Progenitor cell of endocrine pancreas (in vitro differentiated cells): ENCODE measurements at regions not wholly inside any gene's neighbourhood (a gene's known extent, or its start where the extent isn't known, plus 50 kb on each side); places are given as distances from the start of the nearest gene placed in this dataset.

Experiments
- DNase-seq: peaks from one replicate; pipeline ENCODE4 v3.0.0; 2021; ENCODE audit warnings: low spot score; ENCODE audit not compliant: unreplicated experiment
- H3K27ac Mint-ChIP-seq: 2 replicates; pipeline ENCODE4 v1.8.0; 2021; ENCODE audit warnings: mild to moderate bottlenecking, moderate library complexity, mixed read lengths
- H3K27me3 Mint-ChIP-seq: 2 replicates; pipeline ENCODE4 v1.8.0; 2021; ENCODE audit warnings: mixed read lengths
- H3K36me3 Mint-ChIP-seq: 2 replicates; pipeline ENCODE4 v1.8.0; 2022; ENCODE audit warnings: mixed read lengths; ENCODE audit not compliant: insufficient read depth
- H3K4me1 Mint-ChIP-seq: 2 replicates; pipeline ENCODE4 v1.8.0; 2021; ENCODE audit warnings: low read depth, mixed read lengths
- H3K4me3 Mint-ChIP-seq: 2 replicates; pipeline ENCODE4 v1.8.0; 2021; ENCODE audit warnings: low read depth, mild to moderate bottlenecking, moderate library complexity, mixed read lengths
- H3K9me3 Mint-ChIP-seq: 2 replicates; pipeline ENCODE4 v1.8.0; 2021; ENCODE audit warnings: low read depth, mixed read lengths
- CTCF ChIP-seq: fragments of 200-600 bp; sonication (generic); IDR thresholded peaks from one replicate; pipeline ENCODE4 v1.5.0; 2021; ENCODE audit warnings: antibody characterized with exemption, mild to moderate bottlenecking; ENCODE audit not compliant: unreplicated experiment

GRCh38 chr22:47734511-47734910, 972.1 kb downstream of the TBC1D22A start:
- H3K27ac Mint-ChIP-seq, result no peak overlapping the region
- no peak overlapping the region for H3K4me3 Mint-ChIP-seq
- peaks cover 9% of the 10 kb centered on the region for H3K27me3 Mint-ChIP-seq
- peaks cover 14% of the 10 kb centered on the region for H3K9me3 Mint-ChIP-seq
- no peaks in the 10 kb centered on the region for H3K4me1 Mint-ChIP-seq
- H3K36me3 Mint-ChIP-seq, result no peaks in the 10 kb centered on the region
- DNase-seq, result no peak
- TF ChIP-seq CTCF, result no peak

- H3K27me3 Mint-ChIP-seq, result no peaks in the 10 kb centered on the region
- peaks cover 18% of the 10 kb centered on the region for H3K9me3 Mint-ChIP-seq
- H3K4me1 Mint-ChIP-seq, result no peaks in the 10 kb centered on the region
- no peak for DNase-seq
- no peak overlapping the region for H3K4me3 Mint-ChIP-seq
- no peak overlapping the region for H3K27ac Mint-ChIP-seq
- no peaks in the 10 kb centered on the region for H3K36me3 Mint-ChIP-seq
- no peak for TF ChIP-seq CTCF
Measured at GRCh38 chr22:47727641-47728040, 965.2 kb downstream of the TBC1D22A start.

GRCh38 chr22:47724751-47725150, 962.3 kb downstream of the TBC1D22A start:
- H3K4me1 Mint-ChIP-seq, result no peaks in the 10 kb centered on the region
- H3K9me3 Mint-ChIP-seq, result peaks cover 4% of the 10 kb centered on the region
- H3K36me3 Mint-ChIP-seq, result no peaks in the 10 kb centered on the region
- no peak for DNase-seq
- no peak overlapping the region for H3K4me3 Mint-ChIP-seq
- H3K27ac Mint-ChIP-seq, result no peak overlapping the region
- no peaks in the 10 kb centered on the region for H3K27me3 Mint-ChIP-seq
- TF ChIP-seq CTCF, result no peak

- Mint-ChIP-seq H3K27ac (no peak overlapping the region), H3K27me3 (no peaks in the 10 kb centered on the region), H3K4me1 (no peaks in the 10 kb centered on the region), H3K9me3 (peaks cover under 1% of the 10 kb centered on the region), H3K4me3 (no peak overlapping the region), H3K36me3 (no peaks in the 10 kb centered on the region)
- no peak for TF ChIP-seq CTCF
- no peak for DNase-seq
Measured at GRCh38 chr22:47724030-47724429, 961.6 kb downstream of the TBC1D22A start.

GRCh38 chr22:47718337-47718736, 955.9 kb downstream of the TBC1D22A start:
- H3K4me3 Mint-ChIP-seq, result no peak overlapping the region
- peak overlapping the region; percentile 61 for H3K27ac Mint-ChIP-seq
- H3K36me3 Mint-ChIP-seq, result no peaks in the 10 kb centered on the region
- H3K27me3 Mint-ChIP-seq, result peaks cover 5% of the 10 kb centered on the region
- TF ChIP-seq CTCF, result no peak
- no peak for DNase-seq
- H3K9me3 Mint-ChIP-seq, result no peaks in the 10 kb centered on the region
- H3K4me1 Mint-ChIP-seq, result peaks cover 1% of the 10 kb centered on the region
